ENCODE measurements at regions not wholly inside any gene's neighbourhood (a gene's known extent, or its start where the extent isn't known, plus 50 kb on each side); places are given as distances from the start of the nearest gene placed in this dataset.

GRCh38 chr12:28709986-28710685 lies 438.9 kb upstream of the FAR2 start:
- DNase-seq = no peak
- ATAC-seq = no peak
- WGBS (ENCODE audit: insufficient coverage, low coverage, low lambda C conversion rate, missing lambda C conversion rate) = 48% methylated on average over 4 of the region's 4 CpGs
- Histone ChIP-seq H3K36me3 (no peaks in the 10 kb centered on the region), H3K4me3 (no peak overlapping the region), H3K4me1 (no peaks in the 10 kb centered on the region), H3K9me3 (no peaks in the 10 kb centered on the region), H3K27me3 (no peaks in the 10 kb centered on the region), H3K27ac (no peak overlapping the region)
- intact Hi-C loops (cut with DNase I) = no loop called here
- no peak for TF ChIP-seq POLR2A (IDR thresholded peaks at IDR 0.05)
- TF ChIP-seq CTCF (IDR thresholded peaks at IDR 0.05) = no peak

- Histone ChIP-seq H3K4me1 (no peaks in the 10 kb centered on the region), H3K4me3 (no peak overlapping the region), H3K27me3 (no peaks in the 10 kb centered on the region), H3K36me3 (no peaks in the 10 kb centered on the region), H3K9me3 (no peaks in the 10 kb centered on the region), H3K27ac (no peak overlapping the region)
- DNase-seq (no peak), ATAC-seq (no peak)
- WGBS (ENCODE audit: insufficient coverage, low coverage, low lambda C conversion rate, missing lambda C conversion rate) = 27% methylated on average over 1 of the region's 1 CpG
- no peak for TF ChIP-seq POLR2A (IDR thresholded peaks at IDR 0.05)
- intact Hi-C loops (cut with DNase I) = no loop called here
Observed at GRCh38 chr12:28710882-28711281, 438.2 kb upstream of the FAR2 start.

- intact Hi-C loops (cut with DNase I) = no loop called here
- no peaks in the 10 kb centered on the region for H3K9me3 ChIP-seq
- H3K27me3 ChIP-seq = no peaks in the 10 kb centered on the region
- WGBS (ENCODE audit: insufficient coverage, low coverage, low lambda C conversion rate, missing lambda C conversion rate) = 36% methylated on average over 1 of the region's 1 CpG
- ATAC-seq (no peak), DNase-seq (no peak)
- TF ChIP-seq POLR2A (IDR thresholded peaks at IDR 0.05) (no peak), CTCF (IDR thresholded peaks at IDR 0.05) (no peak)
- no peaks in the 10 kb centered on the region for H3K36me3 ChIP-seq
- H3K4me3 ChIP-seq = no peak overlapping the region
- no peaks in the 10 kb centered on the region for H3K4me1 ChIP-seq
- H3K27ac ChIP-seq = no peak overlapping the region
Observed at GRCh38 chr12:28711421-28711820, 437.7 kb upstream of the FAR2 start.

DNA sequence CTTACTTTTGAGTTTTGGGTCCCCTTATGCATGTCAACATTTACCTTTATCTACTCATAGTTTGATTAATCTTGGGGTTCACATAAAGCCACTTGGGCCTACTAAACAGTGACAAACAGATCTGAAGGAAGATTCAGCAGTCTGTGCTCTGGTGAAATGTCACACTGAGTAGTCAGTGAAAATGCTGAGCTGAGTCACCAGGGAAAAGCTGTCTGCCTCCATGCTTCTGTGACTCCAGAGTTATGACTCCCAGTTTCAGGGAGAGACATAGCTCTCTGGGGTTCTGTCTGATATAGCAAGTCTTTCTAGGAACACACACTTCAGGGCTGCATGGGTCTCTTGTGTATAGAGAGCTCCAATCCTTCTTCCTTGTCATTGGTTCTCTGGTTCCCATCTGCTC lies 406.3 kb upstream of the FAR2 start:
- no peaks in the 10 kb centered on the region for H3K27me3 ChIP-seq
- TF ChIP-seq POLR2A (IDR thresholded peaks at IDR 0.05) (no peak), CTCF (IDR thresholded peaks at IDR 0.05) (no peak)
- H3K4me1 ChIP-seq = no peaks in the 10 kb centered on the region
- H3K36me3 ChIP-seq = no peaks in the 10 kb centered on the region
- DNase-seq (no peak), ATAC-seq (no peak)
- no peak overlapping the region for H3K27ac ChIP-seq
- H3K9me3 ChIP-seq = no peaks in the 10 kb centered on the region
- H3K4me3 ChIP-seq = no peak overlapping the region
- intact Hi-C loops (cut with DNase I) = no loop called here

- intact Hi-C loops (cut with DNase I) = no loop called here
- ATAC-seq (no peak), DNase-seq (no peak)
- no peak overlapping the region for H3K4me3 ChIP-seq
- no peaks in the 10 kb centered on the region for H3K4me1 ChIP-seq
- 72% methylated on average over 3 of the region's 3 CpGs for WGBS (ENCODE audit: insufficient coverage, low coverage, low lambda C conversion rate, missing lambda C conversion rate)
- H3K9me3 ChIP-seq = no peaks in the 10 kb centered on the region
- TF ChIP-seq POLR2A (IDR thresholded peaks at IDR 0.05) (no peak), CTCF (IDR thresholded peaks at IDR 0.05) (no peak)
- H3K36me3 ChIP-seq = no peaks in the 10 kb centered on the region
- no peak overlapping the region for H3K27ac ChIP-seq
- H3K27me3 ChIP-seq = no peaks in the 10 kb centered on the region
Observed at GRCh38 chr12:28746734-28747325, 402.2 kb upstream of the FAR2 start.

Measured in right lobe of liver (tissue), 6 donors.